DOHH2 (cell line): ENCODE measurements at regions not wholly inside any gene's neighbourhood (a gene's known extent, or its start where the extent isn't known, plus 50 kb on each side); places are given as distances from the start of the nearest gene placed in this dataset.

ENCODE experiments used
- H3F3A ChIP-seq: fragments of 200-600 bp; sonication (generic), shearing (Covaris generic); 2 replicates; pipeline ENCODE4 v1.6.0; 2016; ENCODE audit warnings: antibody characterized with exemption, mild to moderate bottlenecking; ENCODE audit not compliant: control insufficient read depth, insufficient read depth
- H3K27ac ChIP-seq: fragments of 200-600 bp; sonication (generic); 2 replicates; pipeline ENCODE4 v1.5.1; 2014; ENCODE audit warnings: low read depth, mild to moderate bottlenecking, low read length, moderate library complexity
- H3K27me3 ChIP-seq: fragments of 200-600 bp; sonication (generic); 2 replicates; pipeline ENCODE4 v1.6.1; 2014; ENCODE audit warnings: mild to moderate bottlenecking, low read length, mixed read lengths; ENCODE audit not compliant: control insufficient read depth
- H3K36me3 ChIP-seq: fragments of 200-600 bp; sonication (generic); 2 replicates; pipeline ENCODE4 v1.6.1; 2014; ENCODE audit warnings: mild to moderate bottlenecking, low read length, moderate library complexity, mixed read lengths; ENCODE audit not compliant: control insufficient read depth
- H3K4me1 ChIP-seq: fragments of 200-600 bp; sonication (generic); 2 replicates; pipeline ENCODE4 v1.6.1; 2014; ENCODE audit warnings: mild to moderate bottlenecking, low read length, mixed read lengths; ENCODE audit not compliant: control insufficient read depth
- H3K4me2 ChIP-seq: fragments of 200-600 bp; sonication (generic); 2 replicates; pipeline ENCODE4 v1.6.0; 2014; ENCODE audit warnings: mild to moderate bottlenecking, low read length, moderate library complexity
- H3K4me3 ChIP-seq: fragments of 200-600 bp; sonication (generic); 2 replicates; pipeline ENCODE4 v1.5.1; 2014; ENCODE audit warnings: mild to moderate bottlenecking, low read length, mixed read lengths
- H3K79me2 ChIP-seq: fragments of 200-600 bp; sonication (generic); 2 replicates; pipeline ENCODE4 v1.6.1; 2014; ENCODE audit warnings: mild to moderate bottlenecking, low read length, mixed read lengths; ENCODE audit not compliant: control insufficient read depth
- H3K9me2 ChIP-seq: fragments of 200-600 bp; sonication (generic); replicated peaks from 2 replicates; pipeline ENCODE4 v1.6.1; 2014; ENCODE audit warnings: mild to moderate bottlenecking, low read length, mixed read lengths; ENCODE audit not compliant: control insufficient read depth
- H3K9me3 ChIP-seq: fragments of 200-600 bp; sonication (generic); 2 replicates; pipeline ENCODE4 v1.6.1; 2014; ENCODE audit warnings: antibody characterized with exemption, low read length, mixed read lengths; ENCODE audit not compliant: control insufficient read depth, insufficient read depth
- H4K20me1 ChIP-seq: fragments of 200-600 bp; sonication (generic); 2 replicates; pipeline ENCODE4 v1.6.0; 2014; ENCODE audit warnings: low read depth, mild to moderate bottlenecking, antibody characterized with exemption, low read length, moderate library complexity; ENCODE audit not compliant: control insufficient read depth, insufficient read depth
- EZH2phosphoT487 ChIP-seq: fragments of 200-600 bp; sonication (generic); IDR thresholded peaks from 2 replicates; pipeline ENCODE4 v1.6.1; 2017; ENCODE audit warnings: borderline replicate concordance, mild to moderate bottlenecking, antibody characterized with exemption, low read length, moderate library complexity, mixed read lengths
- TF ChIP-seq, protein P1 (sequence below): fragments of 200-600 bp; sonication (generic); IDR thresholded peaks from one replicate; pipeline ENCODE4 v1.5.1; 2014; ENCODE audit warnings: antibody characterized with exemption, mild to moderate bottlenecking, low read depth, low read length; ENCODE audit not compliant: poor library complexity, severe bottlenecking

GRCh38 chr9:20286154-20286700 is 336.1 kb downstream of the MLLT3 start:
- no peaks in the 10 kb centered on the region for H3K4me1 ChIP-seq
- no peaks in the 10 kb centered on the region for H3K27me3 ChIP-seq
- no peaks in the 10 kb centered on the region for H3F3A ChIP-seq
- H3K79me2 ChIP-seq = no peaks in the 10 kb centered on the region
- H4K20me1 ChIP-seq = no peaks in the 10 kb centered on the region
- no peak overlapping the region for H3K27ac ChIP-seq
- H3K9me3 ChIP-seq = no peaks in the 10 kb centered on the region
- H3K36me3 ChIP-seq = no peaks in the 10 kb centered on the region
- H3K4me2 ChIP-seq = no peak overlapping the region
- no peak overlapping the region for H3K4me3 ChIP-seq
- no peaks in the 10 kb centered on the region for H3K9me2 ChIP-seq
- no peak for TF ChIP-seq EZH2phosphoT487
- TF ChIP-seq, protein P1, sequence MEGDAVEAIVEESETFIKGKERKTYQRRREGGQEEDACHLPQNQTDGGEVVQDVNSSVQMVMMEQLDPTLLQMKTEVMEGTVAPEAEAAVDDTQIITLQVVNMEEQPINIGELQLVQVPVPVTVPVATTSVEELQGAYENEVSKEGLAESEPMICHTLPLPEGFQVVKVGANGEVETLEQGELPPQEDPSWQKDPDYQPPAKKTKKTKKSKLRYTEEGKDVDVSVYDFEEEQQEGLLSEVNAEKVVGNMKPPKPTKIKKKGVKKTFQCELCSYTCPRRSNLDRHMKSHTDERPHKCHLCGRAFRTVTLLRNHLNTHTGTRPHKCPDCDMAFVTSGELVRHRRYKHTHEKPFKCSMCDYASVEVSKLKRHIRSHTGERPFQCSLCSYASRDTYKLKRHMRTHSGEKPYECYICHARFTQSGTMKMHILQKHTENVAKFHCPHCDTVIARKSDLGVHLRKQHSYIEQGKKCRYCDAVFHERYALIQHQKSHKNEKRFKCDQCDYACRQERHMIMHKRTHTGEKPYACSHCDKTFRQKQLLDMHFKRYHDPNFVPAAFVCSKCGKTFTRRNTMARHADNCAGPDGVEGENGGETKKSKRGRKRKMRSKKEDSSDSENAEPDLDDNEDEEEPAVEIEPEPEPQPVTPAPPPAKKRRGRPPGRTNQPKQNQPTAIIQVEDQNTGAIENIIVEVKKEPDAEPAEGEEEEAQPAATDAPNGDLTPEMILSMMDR = no peak

- Histone ChIP-seq H3K9me3 (no peaks in the 10 kb centered on the region), H3K4me1 (no peaks in the 10 kb centered on the region), H3K9me2 (no peaks in the 10 kb centered on the region), H3K4me2 (no peak overlapping the region), H3K36me3 (no peaks in the 10 kb centered on the region), H3K27me3 (no peaks in the 10 kb centered on the region), H3K27ac (no peak overlapping the region), H3K79me2 (no peaks in the 10 kb centered on the region), H4K20me1 (no peaks in the 10 kb centered on the region), H3F3A (no peaks in the 10 kb centered on the region), H3K4me3 (no peak overlapping the region)
- no peak for TF ChIP-seq EZH2phosphoT487
- TF ChIP-seq, protein P1 = no peak
These were observed 337.6 kb downstream of the MLLT3 start for GRCh38 chr9:20284601-20285289.

- Histone ChIP-seq H3K4me3 (no peak overlapping the region), H3K27ac (no peak overlapping the region), H3K4me1 (no peaks in the 10 kb centered on the region), H3F3A (no peaks in the 10 kb centered on the region), H3K79me2 (no peaks in the 10 kb centered on the region), H4K20me1 (no peaks in the 10 kb centered on the region), H3K4me2 (no peak overlapping the region), H3K9me2 (no peaks in the 10 kb centered on the region), H3K9me3 (peaks cover 6% of the 10 kb centered on the region; the same call in 1 of the 2 replicates), H3K36me3 (no peaks in the 10 kb centered on the region), H3K27me3 (no peaks in the 10 kb centered on the region)
- TF ChIP-seq EZH2phosphoT487 = no peak
- TF ChIP-seq, protein P1 = no peak
These were observed 342.0 kb downstream of the MLLT3 start for GRCh38 chr9:20280330-20280729.
